WTC11 (cell line): ENCODE measurements at regions not wholly inside any gene's neighbourhood (a gene's known extent, or its start where the extent isn't known, plus 50 kb on each side); places are given as distances from the start of the nearest gene placed in this dataset.

Experiments used
- ATAC-seq: fragments of 200-7000 bp; cut with Tn5 transposase; 2 replicates; pipeline ENCODE4 v1.10.0; 2021; ENCODE audit warnings: mild to moderate bottlenecking, moderate library complexity
- CTCF ChIA-PET: fragments of 300-600 bp; sonication (Branson Sonifier 250); formaldehyde crosslinking; loops from one replicate; lab custom pipeline; 2021; ENCODE audit warnings: antibody characterized with exemption; lab: Charles Lee
- POLR2A ChIA-PET: fragments of 350-600 bp; sonication (Branson Sonifier 250); formaldehyde crosslinking; loops from one replicate; lab custom pipeline; 2021; ENCODE audit warnings: antibody characterized with exemption; lab: Charles Lee
- DNase-seq: peaks from one replicate; pipeline ENCODE4 v3.0.0; 2021; ENCODE audit warnings: low spot score
- H3K27ac Mint-ChIP-seq: 2 replicates; pipeline ENCODE4 v1.8.0; 2021; ENCODE audit warnings: mixed read lengths
- H3K27me3 Mint-ChIP-seq: 2 replicates; pipeline ENCODE4 v1.8.0; 2021; ENCODE audit warnings: low read depth, mild to moderate bottlenecking, moderate library complexity, mixed read lengths
- H3K36me3 Mint-ChIP-seq: 2 replicates; pipeline ENCODE4 v1.8.0; 2021; ENCODE audit warnings: mixed read lengths
- H3K4me1 Mint-ChIP-seq: 2 replicates; pipeline ENCODE4 v1.8.0; 2022; ENCODE audit warnings: mixed read lengths
- H3K4me3 Mint-ChIP-seq: 2 replicates; pipeline ENCODE4 v1.8.0; 2021; ENCODE audit warnings: mild to moderate bottlenecking, moderate library complexity, mixed read lengths
- H3K9me3 Mint-ChIP-seq: 2 replicates; pipeline ENCODE4 v1.8.0; 2021; ENCODE audit warnings: mixed read lengths
- ATF3 ChIP-seq: sonication (generic); formaldehyde crosslinking; conservative IDR thresholded peaks from 2 replicates; pipeline ENCODE4 v1.8.1; 2022; ENCODE audit warnings: mild to moderate bottlenecking, missing genetic modification reagents
- CDX4 ChIP-seq: fragments of 250-450 bp; sonication (Bioruptor Pico); IDR thresholded peaks from 2 replicates; pipeline ENCODE4 v1.9.0; 2021; ENCODE audit warnings: moderate library complexity, mild to moderate bottlenecking, inconsistent platforms, borderline replicate concordance
- HMGA2 ChIP-seq: fragments of 250-450 bp; sonication (Bioruptor Pico); IDR thresholded peaks from 2 replicates; pipeline ENCODE4 v1.4.0; 2021; ENCODE audit warnings: mild to moderate bottlenecking, moderate library complexity
- MAX ChIP-seq: sonication (generic); formaldehyde crosslinking; IDR thresholded peaks from 2 replicates; pipeline ENCODE4 v1.8.0; 2022; ENCODE audit warnings: mild to moderate bottlenecking, missing genetic modification reagents
- NR2C2 ChIP-seq: sonication (generic); formaldehyde crosslinking; IDR thresholded peaks from 2 replicates; pipeline ENCODE4 v1.8.0; 2022; ENCODE audit warnings: mild to moderate bottlenecking, missing genetic modification reagents
- NR3C1 ChIP-seq: sonication (generic); formaldehyde crosslinking; conservative IDR thresholded peaks from 2 replicates; pipeline ENCODE4 v1.8.1; 2023; ENCODE audit warnings: low read depth, mild to moderate bottlenecking, missing genetic modification reagents
- SOX15 ChIP-seq: fragments of 250-450 bp; sonication (Bioruptor Pico); IDR thresholded peaks from 2 replicates; pipeline ENCODE4 v1.9.0; 2021; ENCODE audit warnings: mild to moderate bottlenecking
- TCF7 ChIP-seq: sonication (generic); formaldehyde crosslinking; IDR thresholded peaks from 2 replicates; pipeline ENCODE4 v1.8.0; 2022; ENCODE audit warnings: mild to moderate bottlenecking, low read depth, missing genetic modification reagents, moderate library complexity
- TEAD1 ChIP-seq: sonication (generic); formaldehyde crosslinking; IDR thresholded peaks from 2 replicates; pipeline ENCODE4 v1.8.0; 2022; ENCODE audit warnings: mild to moderate bottlenecking, missing genetic modification reagents
- TP53 ChIP-seq: sonication (generic); formaldehyde crosslinking; IDR thresholded peaks from 2 replicates; pipeline ENCODE4 v1.8.1; 2023; ENCODE audit warnings: mild to moderate bottlenecking, missing genetic modification reagents
- ZBTB21 ChIP-seq: sonication (generic); formaldehyde crosslinking; IDR thresholded peaks from 2 replicates; pipeline ENCODE4 v1.8.1; 2023; ENCODE audit warnings: mild to moderate bottlenecking, missing genetic modification reagents, borderline replicate concordance
- ZNF512 ChIP-seq: sonication (generic); formaldehyde crosslinking; IDR thresholded peaks from 2 replicates; pipeline ENCODE4 v1.8.1; 2022; ENCODE audit warnings: missing genetic modification reagents, borderline replicate concordance
- TF ChIP-seq, protein P1 (sequence below): sonication (generic); formaldehyde crosslinking; IDR thresholded peaks from 2 replicates; pipeline ENCODE4 v1.8.0; 2022; ENCODE audit warnings: mild to moderate bottlenecking, missing genetic modification reagents
- TF ChIP-seq, protein P2 (sequence below): sonication (generic); formaldehyde crosslinking; IDR thresholded peaks from 2 replicates; pipeline ENCODE4 v1.8.1; 2022; ENCODE audit warnings: mild to moderate bottlenecking, moderate library complexity, missing genetic modification reagents
- TF ChIP-seq, protein P3 (sequence below): sonication (generic); formaldehyde crosslinking; IDR thresholded peaks from 2 replicates; pipeline ENCODE4 v1.8.0; 2023; ENCODE audit warnings: missing genetic modification reagents, mild to moderate bottlenecking, borderline replicate concordance

GRCh38 chr15:92709110-92709790, 53.7 kb upstream of the FAM174B start:
- Mint-ChIP-seq H3K4me3 (no peak overlapping the region), H3K9me3 (no peaks in the 10 kb centered on the region)
- ChIA-PET POLR2A (no interaction called here), CTCF (interaction anchor here (0.8 to 3.3 kb wide), 4 partner anchors 15 to 317 kb away, joined by 4 to 12 read pairs (median 4); no protein-coding TSS in a partner anchor)
- TF ChIP-seq HMGA2 (CRISPR knock-in tag) (no peak), NR2C2 (CRISPR knock-in tag) (no peak)
- TF ChIP-seq, protein P1, sequence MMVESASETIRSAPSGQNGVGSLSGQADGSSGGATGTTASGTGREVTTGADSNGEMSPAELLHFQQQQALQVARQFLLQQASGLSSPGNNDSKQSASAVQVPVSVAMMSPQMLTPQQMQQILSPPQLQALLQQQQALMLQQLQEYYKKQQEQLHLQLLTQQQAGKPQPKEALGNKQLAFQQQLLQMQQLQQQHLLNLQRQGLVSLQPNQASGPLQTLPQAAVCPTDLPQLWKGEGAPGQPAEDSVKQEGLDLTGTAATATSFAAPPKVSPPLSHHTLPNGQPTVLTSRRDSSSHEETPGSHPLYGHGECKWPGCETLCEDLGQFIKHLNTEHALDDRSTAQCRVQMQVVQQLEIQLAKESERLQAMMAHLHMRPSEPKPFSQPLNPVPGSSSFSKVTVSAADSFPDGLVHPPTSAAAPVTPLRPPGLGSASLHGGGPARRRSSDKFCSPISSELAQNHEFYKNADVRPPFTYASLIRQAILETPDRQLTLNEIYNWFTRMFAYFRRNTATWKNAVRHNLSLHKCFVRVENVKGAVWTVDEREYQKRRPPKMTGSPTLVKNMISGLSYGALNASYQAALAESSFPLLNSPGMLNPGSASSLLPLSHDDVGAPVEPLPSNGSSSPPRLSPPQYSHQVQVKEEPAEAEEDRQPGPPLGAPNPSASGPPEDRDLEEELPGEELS (CRISPR knock-in tag): no peak
- TF ChIP-seq, all 79 proteins: peak for 0
- H3K27me3 Mint-ChIP-seq: peaks cover 45% of the 10 kb centered on the region
- H3K27ac Mint-ChIP-seq: no peak overlapping the region
- no peak for DNase-seq
- ATAC-seq: no peak
- H3K4me1 Mint-ChIP-seq: peaks cover 20% of the 10 kb centered on the region
- no peaks in the 10 kb centered on the region for H3K36me3 Mint-ChIP-seq

DNA sequence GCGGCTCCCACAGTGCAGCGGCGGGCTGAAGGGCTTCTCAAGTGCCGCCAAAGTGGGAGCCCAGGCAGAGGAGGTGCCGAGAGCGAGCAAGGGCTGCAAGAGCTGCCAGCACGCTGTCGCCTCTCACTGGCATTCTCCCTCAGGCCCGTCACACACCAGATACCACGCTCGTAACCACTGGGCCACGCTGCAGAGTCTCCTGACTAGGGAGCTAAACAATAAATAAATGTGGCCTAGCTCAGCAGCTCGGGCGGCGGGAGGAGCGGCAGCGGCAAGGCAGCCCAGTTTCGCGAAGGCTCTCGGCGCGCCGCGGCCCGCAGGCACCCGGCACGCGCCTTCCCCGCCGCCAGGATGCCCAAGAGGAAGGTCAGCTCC, 55.9 kb upstream of the FAM174B start:
- H3K9me3 Mint-ChIP-seq: peaks cover 1% of the 10 kb centered on the region
- no peak for TF ChIP-seq NR3C1 (CRISPR knock-in tag)
- TF ChIP-seq SOX15: no peak
- peak; percentile 88 for TF ChIP-seq MAX (CRISPR knock-in tag)
- TF ChIP-seq TP53: 0 out of 2 replicates have a peak, but pooled peaks have one; percentile 62
- TF ChIP-seq, protein P2, sequence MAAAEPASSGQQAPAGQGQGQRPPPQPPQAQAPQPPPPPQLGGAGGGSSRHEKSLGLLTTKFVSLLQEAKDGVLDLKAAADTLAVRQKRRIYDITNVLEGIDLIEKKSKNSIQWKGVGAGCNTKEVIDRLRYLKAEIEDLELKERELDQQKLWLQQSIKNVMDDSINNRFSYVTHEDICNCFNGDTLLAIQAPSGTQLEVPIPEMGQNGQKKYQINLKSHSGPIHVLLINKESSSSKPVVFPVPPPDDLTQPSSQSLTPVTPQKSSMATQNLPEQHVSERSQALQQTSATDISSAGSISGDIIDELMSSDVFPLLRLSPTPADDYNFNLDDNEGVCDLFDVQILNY (CRISPR knock-in tag): 0 out of 2 replicates have a peak, but pooled peaks have one; percentile 31
- TF ChIP-seq ZBTB21 (CRISPR knock-in tag): 0 out of 2 replicates have a peak, but pooled peaks have one; percentile 16
- TF ChIP-seq TEAD1: peak; percentile 46; the same call in 1 of the 2 replicates
- TF ChIP-seq, protein P3, sequence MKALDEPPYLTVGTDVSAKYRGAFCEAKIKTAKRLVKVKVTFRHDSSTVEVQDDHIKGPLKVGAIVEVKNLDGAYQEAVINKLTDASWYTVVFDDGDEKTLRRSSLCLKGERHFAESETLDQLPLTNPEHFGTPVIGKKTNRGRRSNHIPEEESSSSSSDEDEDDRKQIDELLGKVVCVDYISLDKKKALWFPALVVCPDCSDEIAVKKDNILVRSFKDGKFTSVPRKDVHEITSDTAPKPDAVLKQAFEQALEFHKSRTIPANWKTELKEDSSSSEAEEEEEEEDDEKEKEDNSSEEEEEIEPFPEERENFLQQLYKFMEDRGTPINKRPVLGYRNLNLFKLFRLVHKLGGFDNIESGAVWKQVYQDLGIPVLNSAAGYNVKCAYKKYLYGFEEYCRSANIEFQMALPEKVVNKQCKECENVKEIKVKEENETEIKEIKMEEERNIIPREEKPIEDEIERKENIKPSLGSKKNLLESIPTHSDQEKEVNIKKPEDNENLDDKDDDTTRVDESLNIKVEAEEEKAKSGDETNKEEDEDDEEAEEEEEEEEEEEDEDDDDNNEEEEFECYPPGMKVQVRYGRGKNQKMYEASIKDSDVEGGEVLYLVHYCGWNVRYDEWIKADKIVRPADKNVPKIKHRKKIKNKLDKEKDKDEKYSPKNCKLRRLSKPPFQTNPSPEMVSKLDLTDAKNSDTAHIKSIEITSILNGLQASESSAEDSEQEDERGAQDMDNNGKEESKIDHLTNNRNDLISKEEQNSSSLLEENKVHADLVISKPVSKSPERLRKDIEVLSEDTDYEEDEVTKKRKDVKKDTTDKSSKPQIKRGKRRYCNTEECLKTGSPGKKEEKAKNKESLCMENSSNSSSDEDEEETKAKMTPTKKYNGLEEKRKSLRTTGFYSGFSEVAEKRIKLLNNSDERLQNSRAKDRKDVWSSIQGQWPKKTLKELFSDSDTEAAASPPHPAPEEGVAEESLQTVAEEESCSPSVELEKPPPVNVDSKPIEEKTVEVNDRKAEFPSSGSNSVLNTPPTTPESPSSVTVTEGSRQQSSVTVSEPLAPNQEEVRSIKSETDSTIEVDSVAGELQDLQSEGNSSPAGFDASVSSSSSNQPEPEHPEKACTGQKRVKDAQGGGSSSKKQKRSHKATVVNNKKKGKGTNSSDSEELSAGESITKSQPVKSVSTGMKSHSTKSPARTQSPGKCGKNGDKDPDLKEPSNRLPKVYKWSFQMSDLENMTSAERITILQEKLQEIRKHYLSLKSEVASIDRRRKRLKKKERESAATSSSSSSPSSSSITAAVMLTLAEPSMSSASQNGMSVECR (CRISPR knock-in tag): peak; percentile 66; the same call in 1 of the 2 replicates
- TF ChIP-seq, all 79 proteins: peak for 6
- Mint-ChIP-seq H3K4me3 (peak overlapping the region; percentile 66), H3K27me3 (peaks cover 49% of the 10 kb centered on the region), H3K27ac (no peak overlapping the region), H3K36me3 (no peaks in the 10 kb centered on the region), H3K4me1 (peaks cover 25% of the 10 kb centered on the region)
- ChIA-PET CTCF (interaction anchor here (0.8 to 3.3 kb wide), 5 partner anchors 9 to 318 kb away, joined by 3 to 12 read pairs (median 4); partner anchors contain the start of gene ST8SIA2), POLR2A (no interaction called here)
- DNase-seq (peak; percentile 68), ATAC-seq (peak; percentile 18)

DNA sequence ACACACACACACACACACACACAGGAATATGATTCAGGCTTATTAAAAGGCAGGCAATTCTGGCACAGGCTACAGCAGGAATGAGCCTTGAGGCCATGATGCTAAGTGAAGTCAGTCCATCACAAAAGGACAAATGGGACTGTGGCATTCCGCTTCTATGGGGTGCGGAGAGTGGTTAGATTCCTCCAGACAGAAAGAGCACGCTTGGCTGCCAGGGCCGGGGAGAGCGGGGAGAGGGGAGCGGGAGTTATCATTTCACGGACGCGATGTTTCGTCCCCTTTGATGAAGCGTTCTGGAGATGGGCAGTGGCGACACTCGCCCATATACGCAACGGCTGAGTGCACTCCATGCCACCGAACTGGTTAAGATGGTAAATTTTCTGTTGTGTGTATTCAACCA, 58.5 kb upstream of the FAM174B start:
- H3K27ac Mint-ChIP-seq: no peak overlapping the region
- DNase-seq (peak; percentile 40), ATAC-seq (peak; percentile 65)
- peaks cover 6% of the 10 kb centered on the region for H3K36me3 Mint-ChIP-seq
- peaks cover 49% of the 10 kb centered on the region for H3K27me3 Mint-ChIP-seq
- peaks cover 18% of the 10 kb centered on the region for H3K4me1 Mint-ChIP-seq
- ChIA-PET POLR2A (interaction anchor here (0.7 kb wide), 1 partner anchor 319 kb away, joined by 3 read pairs; no protein-coding TSS in a partner anchor), CTCF (interaction anchor here (0.6 to 1.5 kb wide), 41 partner anchors 8 to 636 kb away, joined by 3 to 44 read pairs (median 4); partner anchors contain the start of gene ST8SIA2)
- H3K9me3 Mint-ChIP-seq: peaks cover 15% of the 10 kb centered on the region
- peak overlapping the region; percentile 73 for H3K4me3 Mint-ChIP-seq
- TF ChIP-seq CDX4 (CRISPR knock-in tag): no peak
- TF ChIP-seq TCF7 (CRISPR knock-in tag): no peak
- no peak for TF ChIP-seq ATF3
- TF ChIP-seq ZNF512 (CRISPR knock-in tag): no peak
